ENCODE measurements at regions not wholly inside any gene's neighbourhood (a gene's known extent, or its start where the extent isn't known, plus 50 kb on each side); places are given as distances from the start of the nearest gene placed in this dataset.

DNA sequence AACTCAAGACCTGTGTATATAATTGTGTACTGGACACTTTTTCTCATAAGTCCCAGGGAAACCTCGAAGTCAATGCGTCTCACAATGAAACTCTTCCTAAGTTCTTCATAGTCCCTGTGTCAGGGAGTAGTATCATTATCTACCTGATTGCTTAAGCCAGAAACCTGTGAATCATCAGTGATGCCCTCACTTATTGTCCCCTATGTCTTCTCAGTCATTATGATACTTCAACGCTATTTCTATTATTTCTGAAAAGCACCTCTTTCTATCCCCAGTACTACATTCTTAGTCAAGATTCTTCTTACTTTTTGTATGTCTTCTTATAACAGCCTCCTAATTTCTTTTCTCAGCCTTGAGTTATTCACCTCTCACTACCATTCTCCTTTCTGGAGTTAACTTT, 94.3 kb downstream of the OTUD1 start:
- no CpG with 5 or more reads among the region's 3 CpGs for WGBS, 2 donors (ENCODE audit: extremely low coverage in 2 of 2, insufficient read length in 2 of 2, insufficient replicate concordance in 1 of 2)
- DNase-seq (ENCODE audit: low spot score): no peak
- H3K9me3 ChIP-seq (replicated peaks in 1 of 2; ENCODE audit: control insufficient read depth in 2 of 2, insufficient read depth in 1 of 2, low read depth in 1 of 2, low read length in 2 of 2): no peaks in the 10 kb centered on the region

DNA sequence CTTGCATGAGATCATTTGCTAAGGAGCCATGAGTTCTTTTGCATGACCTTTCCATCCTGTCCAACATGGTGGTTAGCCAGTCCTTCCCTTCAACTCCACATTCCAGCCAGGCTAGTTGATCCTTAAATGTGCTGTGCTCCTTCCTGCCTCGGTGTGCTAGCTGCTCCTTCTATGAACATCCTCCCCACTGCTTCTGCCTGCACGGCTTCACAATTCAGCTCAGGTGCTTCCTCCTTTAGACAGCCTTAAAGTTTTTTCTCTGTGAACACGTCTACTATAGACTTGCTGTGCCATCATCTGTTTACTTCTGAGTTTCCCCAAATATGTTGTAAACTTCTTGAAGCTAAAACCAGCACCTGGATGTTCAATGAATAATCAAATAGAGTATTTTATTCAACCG, 95.5 kb downstream of the OTUD1 start:
- no peak overlapping the region for H3K4ac ChIP-seq (ENCODE audit: low read length)

More for the DNA sequence above, 94.3 kb downstream of the OTUD1 start:
- Histone ChIP-seq H3K18ac (ENCODE audit: low read length) (no peak overlapping the region), H4K91ac (ENCODE audit: low read depth, low read length, poor library complexity) (no peak overlapping the region), H3K23ac (ENCODE audit: low read depth, low read length, poor library complexity) (no peak overlapping the region), H3K9ac (ENCODE audit: low read depth, low read length, poor library complexity) (no peak overlapping the region), H3K27ac (replicated peaks; ENCODE audit: low read length) (no peak overlapping the region), H3K14ac (ENCODE audit: low read length) (no peak overlapping the region), H2AFZ (ENCODE audit: low read length) (no peak overlapping the region), H2BK12ac (ENCODE audit: low read length) (no peak overlapping the region), H3K4me1 (ENCODE audit: control insufficient read depth in 2 of 2, insufficient read depth in 1 of 2, low read depth in 1 of 2, low read length in 2 of 2) (no peaks in the 10 kb centered on the region), H3K4ac (ENCODE audit: low read length) (no peak overlapping the region), H3K79me1 (ENCODE audit: low read depth, low read length) (no peaks in the 10 kb centered on the region), H2BK120ac (ENCODE audit: low read depth, low read length) (no peak overlapping the region), H3K4me3 (ENCODE audit: low read length in 2 of 2) (no peak overlapping the region), H2AK5ac (ENCODE audit: low read depth, low read length) (no peak overlapping the region), H4K8ac (ENCODE audit: low read depth, low read length) (no peak overlapping the region), H2BK5ac (ENCODE audit: low read length) (no peak overlapping the region), H3K27me3 (ENCODE audit: control insufficient read depth in 3 of 3, insufficient read depth in 3 of 3, low read depth in 1 of 3, low read length in 3 of 3) (peaks cover 0 to 1% (median 0%) of the 10 kb centered on the region in 3 experiments), H3K36me3 (replicated peaks in 1 of 2; ENCODE audit: control insufficient read depth in 2 of 2, insufficient read depth in 2 of 2, low read length in 2 of 2) (no peaks in the 10 kb centered on the region), H3K4me2 (ENCODE audit: insufficient read depth, low read length, poor library complexity, severe bottlenecking) (no peak overlapping the region), H2BK15ac (ENCODE audit: low read length) (no peak overlapping the region)

GRCh38 chr10:23534761-23535160, 95.9 kb downstream of the OTUD1 start:
- Histone ChIP-seq H3K4me1 (ENCODE audit: control insufficient read depth in 2 of 2, insufficient read depth in 1 of 2, low read depth in 1 of 2, low read length in 2 of 2) (no peaks in the 10 kb centered on the region), H2BK5ac (ENCODE audit: low read length) (no peak overlapping the region), H3K9me3 (replicated peaks in 1 of 2; ENCODE audit: control insufficient read depth in 2 of 2, insufficient read depth in 1 of 2, low read depth in 1 of 2, low read length in 2 of 2) (no peaks in the 10 kb centered on the region), H4K8ac (ENCODE audit: low read depth, low read length) (no peak overlapping the region), H3K27me3 (ENCODE audit: control insufficient read depth in 3 of 3, insufficient read depth in 3 of 3, low read depth in 1 of 3, low read length in 3 of 3) (peaks cover 0 to 1% (median 0%) of the 10 kb centered on the region in 3 experiments), H3K4me2 (ENCODE audit: insufficient read depth, low read length, poor library complexity, severe bottlenecking) (no peak overlapping the region), H3K36me3 (replicated peaks in 1 of 2; ENCODE audit: control insufficient read depth in 2 of 2, insufficient read depth in 2 of 2, low read length in 2 of 2) (no peaks in the 10 kb centered on the region), H2AFZ (ENCODE audit: low read length) (no peak overlapping the region), H4K91ac (ENCODE audit: low read depth, low read length, poor library complexity) (no peak overlapping the region), H2BK12ac (ENCODE audit: low read length) (no peak overlapping the region), H3K9ac (ENCODE audit: low read depth, low read length, poor library complexity) (no peak overlapping the region), H3K18ac (ENCODE audit: low read length) (no peak overlapping the region), H3K4me3 (ENCODE audit: low read length in 2 of 2) (no peak overlapping the region), H3K14ac (ENCODE audit: low read length) (no peak overlapping the region), H3K79me1 (ENCODE audit: low read depth, low read length) (no peaks in the 10 kb centered on the region), H3K27ac (replicated peaks; ENCODE audit: low read length) (no peak overlapping the region), H3K23ac (ENCODE audit: low read depth, low read length, poor library complexity) (no peak overlapping the region), H2AK5ac (ENCODE audit: low read depth, low read length) (no peak overlapping the region), H3K4ac (ENCODE audit: low read length) (no peak overlapping the region), H2BK120ac (ENCODE audit: low read depth, low read length) (no peak overlapping the region), H2BK15ac (ENCODE audit: low read length) (no peak overlapping the region)
- WGBS, 2 donors (ENCODE audit: extremely low coverage in 2 of 2, insufficient read length in 2 of 2, insufficient replicate concordance in 1 of 2): no CpG with 5 or more reads among the region's 1 CpG
- DNase-seq (ENCODE audit: low spot score): no peak

More for the DNA sequence above, 95.5 kb downstream of the OTUD1 start:
- Histone ChIP-seq H3K9me3 (replicated peaks in 1 of 2; ENCODE audit: control insufficient read depth in 2 of 2, insufficient read depth in 1 of 2, low read depth in 1 of 2, low read length in 2 of 2) (no peaks in the 10 kb centered on the region), H4K8ac (ENCODE audit: low read depth, low read length) (no peak overlapping the region), H3K79me1 (ENCODE audit: low read depth, low read length) (no peaks in the 10 kb centered on the region), H3K9ac (ENCODE audit: low read depth, low read length, poor library complexity) (no peak overlapping the region), H3K27ac (replicated peaks; ENCODE audit: low read length) (no peak overlapping the region), H2BK120ac (ENCODE audit: low read depth, low read length) (no peak overlapping the region), H3K18ac (ENCODE audit: low read length) (no peak overlapping the region), H2BK15ac (ENCODE audit: low read length) (no peak overlapping the region), H3K23ac (ENCODE audit: low read depth, low read length, poor library complexity) (no peak overlapping the region), H3K14ac (ENCODE audit: low read length) (no peak overlapping the region), H3K4me1 (ENCODE audit: control insufficient read depth in 2 of 2, insufficient read depth in 1 of 2, low read depth in 1 of 2, low read length in 2 of 2) (no peaks in the 10 kb centered on the region), H3K4me2 (ENCODE audit: insufficient read depth, low read length, poor library complexity, severe bottlenecking) (no peak overlapping the region), H3K36me3 (replicated peaks in 1 of 2; ENCODE audit: control insufficient read depth in 2 of 2, insufficient read depth in 2 of 2, low read length in 2 of 2) (no peaks in the 10 kb centered on the region), H2BK12ac (ENCODE audit: low read length) (no peak overlapping the region), H4K91ac (ENCODE audit: low read depth, low read length, poor library complexity) (no peak overlapping the region), H2BK5ac (ENCODE audit: low read length) (no peak overlapping the region), H2AK5ac (ENCODE audit: low read depth, low read length) (no peak overlapping the region), H3K27me3 (ENCODE audit: control insufficient read depth in 3 of 3, insufficient read depth in 3 of 3, low read depth in 1 of 3, low read length in 3 of 3) (peaks cover 0 to 1% (median 0%) of the 10 kb centered on the region in 3 experiments), H2AFZ (ENCODE audit: low read length) (no peak overlapping the region), H3K4me3 (ENCODE audit: low read length in 2 of 2) (no peak overlapping the region)
- DNase-seq (ENCODE audit: low spot score): no peak
- no CpG with 5 or more reads among the region's 4 CpGs for WGBS, 2 donors (ENCODE audit: extremely low coverage in 2 of 2, insufficient read length in 2 of 2, insufficient replicate concordance in 1 of 2)

DNA sequence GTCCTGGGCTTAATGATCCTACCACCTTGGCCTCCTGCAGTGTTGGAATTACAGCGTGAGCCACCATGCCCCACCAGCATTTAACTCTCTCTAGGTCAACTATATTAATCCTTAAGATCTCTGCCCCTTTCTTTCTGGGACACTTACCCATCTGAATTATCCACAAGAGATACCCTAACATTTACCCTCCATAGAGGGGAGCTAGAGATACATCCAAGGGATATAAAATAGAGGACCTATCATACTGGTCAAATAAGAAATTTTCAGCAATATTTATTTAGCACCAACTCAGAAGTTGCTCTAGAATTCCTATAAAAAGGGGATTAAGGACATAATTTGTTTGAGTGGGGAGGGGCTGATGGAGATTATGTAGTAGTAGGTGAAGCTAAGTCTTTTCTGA, 96.5 kb downstream of the OTUD1 start:
- Histone ChIP-seq H4K8ac (ENCODE audit: low read depth, low read length) (no peak overlapping the region), H2BK120ac (ENCODE audit: low read depth, low read length) (no peak overlapping the region), H3K4me1 (ENCODE audit: control insufficient read depth in 2 of 2, insufficient read depth in 1 of 2, low read depth in 1 of 2, low read length in 2 of 2) (no peaks in the 10 kb centered on the region), H3K4me2 (ENCODE audit: insufficient read depth, low read length, poor library complexity, severe bottlenecking) (no peak overlapping the region), H3K36me3 (replicated peaks in 1 of 2; ENCODE audit: control insufficient read depth in 2 of 2, insufficient read depth in 2 of 2, low read length in 2 of 2) (no peaks in the 10 kb centered on the region), H3K4ac (ENCODE audit: low read length) (no peak overlapping the region), H3K27me3 (ENCODE audit: control insufficient read depth in 3 of 3, insufficient read depth in 3 of 3, low read depth in 1 of 3, low read length in 3 of 3) (peaks cover 0 to 1% (median 0%) of the 10 kb centered on the region in 3 experiments), H2BK15ac (ENCODE audit: low read length) (no peak overlapping the region), H3K9me3 (replicated peaks in 1 of 2; ENCODE audit: control insufficient read depth in 2 of 2, insufficient read depth in 1 of 2, low read depth in 1 of 2, low read length in 2 of 2) (no peaks in the 10 kb centered on the region), H2BK5ac (ENCODE audit: low read length) (no peak overlapping the region), H3K23ac (ENCODE audit: low read depth, low read length, poor library complexity) (no peak overlapping the region), H4K91ac (ENCODE audit: low read depth, low read length, poor library complexity) (no peak overlapping the region), H3K79me1 (ENCODE audit: low read depth, low read length) (no peaks in the 10 kb centered on the region), H3K4me3 (ENCODE audit: low read length in 2 of 2) (no peak overlapping the region), H2AK5ac (ENCODE audit: low read depth, low read length) (no peak overlapping the region), H2AFZ (ENCODE audit: low read length) (no peak overlapping the region), H3K9ac (ENCODE audit: low read depth, low read length, poor library complexity) (no peak overlapping the region), H3K18ac (ENCODE audit: low read length) (no peak overlapping the region), H3K27ac (replicated peaks; ENCODE audit: low read length) (no peak overlapping the region), H2BK12ac (ENCODE audit: low read length) (no peak overlapping the region), H3K14ac (ENCODE audit: low read length) (no peak overlapping the region)
- no CpG with 5 or more reads among the region's 1 CpG for WGBS, 2 donors (ENCODE audit: extremely low coverage in 2 of 2, insufficient read length in 2 of 2, insufficient replicate concordance in 1 of 2)
- no peak for DNase-seq (ENCODE audit: low spot score)
